DND-41 (cell line): ENCODE measurements at regions not wholly inside any gene's neighbourhood (a gene's known extent, or its start where the extent isn't known, plus 50 kb on each side); places are given as distances from the start of the nearest gene placed in this dataset.

Experiments
- ATAC-seq: fragments of 200-7000 bp; cut with Tn5 transposase; 3 replicates; pipeline ENCODE4 v1.9.1; 2021; ENCODE audit warnings: low read depth; ENCODE audit not compliant: insufficient read depth
- DNase-seq: peaks from one replicate; pipeline ENCODE4 v3.0.0-alpha.2; 2020
- H2AFZ ChIP-seq: 2 replicates; pipeline ENCODE4 v1.6.0; 2012; ENCODE audit warnings: low read depth, low read length
- H3K27ac ChIP-seq: 2 replicates; pipeline ENCODE4 v1.5.1; 2012; ENCODE audit warnings: low read length, inconsistent platforms
- H3K27me3 ChIP-seq: fragments of 200-600 bp; sonication (generic); 2 replicates; pipeline ENCODE4 v1.6.0; 2012; ENCODE audit warnings: low read length, mild to moderate bottlenecking, inconsistent platforms; ENCODE audit not compliant: insufficient read depth, poor library complexity
- H3K36me3 ChIP-seq: 2 replicates; pipeline ENCODE4 v1.5.1; 2012; ENCODE audit warnings: low read length, inconsistent platforms; ENCODE audit not compliant: insufficient read depth
- H3K4me1 ChIP-seq: 2 replicates; pipeline ENCODE4 v1.5.1; 2012; ENCODE audit warnings: mild to moderate bottlenecking, low read length; ENCODE audit not compliant: insufficient read depth
- H3K4me2 ChIP-seq: 2 replicates; pipeline ENCODE4 v1.6.0; 2012; ENCODE audit warnings: mild to moderate bottlenecking, moderate library complexity, low read length, inconsistent platforms; ENCODE audit not compliant: insufficient read depth
- H3K4me3 ChIP-seq, 2 experiments: fragments of 200-600 bp in 1 of 2; shearing (Covaris generic) in 1 of 2; 2 replicates each; pipeline ENCODE4 v1.5.1; 2012 to 2016; ENCODE audit warnings: inconsistent platforms in 2 of 2, low read length in 2 of 2, mild to moderate bottlenecking in 2 of 2, low read depth in 1 of 2, moderate library complexity in 1 of 2
- H3K79me2 ChIP-seq: 2 replicates; pipeline ENCODE4 v1.6.0; 2012; ENCODE audit warnings: low read length, inconsistent platforms; ENCODE audit not compliant: insufficient read depth
- H3K9ac ChIP-seq: 2 replicates; pipeline ENCODE4 v1.6.0; 2012; ENCODE audit warnings: low read depth, mild to moderate bottlenecking, inconsistent platforms, low read length, moderate library complexity
- H3K9me3 ChIP-seq: 2 replicates; pipeline ENCODE4 v1.5.1; 2012; ENCODE audit warnings: low read length, moderate library complexity, mild to moderate bottlenecking, inconsistent platforms; ENCODE audit not compliant: insufficient read depth, severe bottlenecking
- H4K20me1 ChIP-seq: 2 replicates; pipeline ENCODE4 v1.6.0; 2012; ENCODE audit warnings: low read length; ENCODE audit not compliant: insufficient read depth
- EZH2 ChIP-seq: IDR thresholded peaks from 3 replicates; pipeline ENCODE4 v1.6.1; 2012; ENCODE audit warnings: borderline replicate concordance, low read depth, mild to moderate bottlenecking, moderate library complexity, low read length, inconsistent platforms; ENCODE audit not compliant: severe bottlenecking
- TF ChIP-seq, protein P1 (sequence below): IDR thresholded peaks from 2 replicates; pipeline ENCODE4 v1.5.1; 2012; ENCODE audit warnings: borderline replicate concordance, low read length, moderate library complexity, mild to moderate bottlenecking; ENCODE audit not compliant: poor library complexity, severe bottlenecking; ENCODE audit errors: extremely low read depth

DNA sequence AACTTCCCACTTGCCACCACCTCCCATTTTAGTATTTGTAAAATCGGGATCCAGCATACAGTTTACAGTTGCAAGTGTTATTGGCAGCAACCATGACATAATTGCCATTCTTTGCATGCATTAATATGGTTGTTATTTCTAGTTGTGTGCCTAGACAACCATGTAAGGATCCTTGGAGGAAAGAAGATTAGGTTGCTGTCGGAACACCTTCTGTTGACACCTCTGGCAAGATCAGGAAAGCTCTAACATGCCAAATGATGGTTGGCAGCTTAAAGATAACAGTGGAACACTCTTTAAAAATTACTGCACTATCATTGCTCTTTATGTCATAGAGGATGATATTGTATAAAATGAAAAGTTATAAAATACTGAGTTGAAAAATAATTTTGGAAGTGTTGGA lies 313.5 kb upstream of the RARB start:
- Histone ChIP-seq H3K36me3 (no peaks in the 10 kb centered on the region), H3K9ac (no peak overlapping the region), H3K4me3 (no peak overlapping the region), H3K4me1 (no peaks in the 10 kb centered on the region), H3K4me2 (no peak overlapping the region), H2AFZ (no peak overlapping the region), H3K27me3 (no peaks in the 10 kb centered on the region), H3K27ac (no peak overlapping the region), H3K79me2 (no peaks in the 10 kb centered on the region), H4K20me1 (no peaks in the 10 kb centered on the region), H3K9me3 (no peaks in the 10 kb centered on the region)
- TF ChIP-seq, protein P1, sequence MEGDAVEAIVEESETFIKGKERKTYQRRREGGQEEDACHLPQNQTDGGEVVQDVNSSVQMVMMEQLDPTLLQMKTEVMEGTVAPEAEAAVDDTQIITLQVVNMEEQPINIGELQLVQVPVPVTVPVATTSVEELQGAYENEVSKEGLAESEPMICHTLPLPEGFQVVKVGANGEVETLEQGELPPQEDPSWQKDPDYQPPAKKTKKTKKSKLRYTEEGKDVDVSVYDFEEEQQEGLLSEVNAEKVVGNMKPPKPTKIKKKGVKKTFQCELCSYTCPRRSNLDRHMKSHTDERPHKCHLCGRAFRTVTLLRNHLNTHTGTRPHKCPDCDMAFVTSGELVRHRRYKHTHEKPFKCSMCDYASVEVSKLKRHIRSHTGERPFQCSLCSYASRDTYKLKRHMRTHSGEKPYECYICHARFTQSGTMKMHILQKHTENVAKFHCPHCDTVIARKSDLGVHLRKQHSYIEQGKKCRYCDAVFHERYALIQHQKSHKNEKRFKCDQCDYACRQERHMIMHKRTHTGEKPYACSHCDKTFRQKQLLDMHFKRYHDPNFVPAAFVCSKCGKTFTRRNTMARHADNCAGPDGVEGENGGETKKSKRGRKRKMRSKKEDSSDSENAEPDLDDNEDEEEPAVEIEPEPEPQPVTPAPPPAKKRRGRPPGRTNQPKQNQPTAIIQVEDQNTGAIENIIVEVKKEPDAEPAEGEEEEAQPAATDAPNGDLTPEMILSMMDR: no peak
- no peak for TF ChIP-seq EZH2
- DNase-seq (no peak), ATAC-seq (no peak)

DNA sequence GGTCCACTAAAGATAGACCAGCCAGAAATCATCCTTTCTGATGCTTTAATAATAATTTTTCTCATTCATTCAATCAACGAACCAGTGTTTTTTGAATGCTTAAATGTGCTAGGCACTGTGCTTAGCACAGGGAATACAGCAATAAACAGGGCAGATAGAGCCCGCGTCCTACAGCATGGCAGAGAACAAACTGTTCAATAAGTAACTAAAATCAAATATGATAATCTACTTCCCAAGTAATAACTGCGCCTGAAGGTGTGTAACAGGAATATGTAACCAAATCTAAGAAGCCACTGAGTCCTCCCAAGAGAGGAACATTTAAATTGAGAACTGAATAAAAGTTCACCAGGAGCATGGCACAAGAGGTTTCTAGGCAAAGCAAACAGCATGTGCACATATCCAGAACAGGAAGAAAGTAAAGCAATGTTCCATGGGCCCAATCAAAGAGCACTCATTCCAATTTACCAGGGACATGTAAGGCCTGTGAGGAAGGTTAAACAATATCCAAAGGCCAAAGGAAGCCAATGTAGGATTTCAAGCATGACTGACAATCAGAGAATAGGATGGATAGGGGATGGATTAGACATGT lies 311.0 kb upstream of the RARB start:
- ATAC-seq (no peak), DNase-seq (no peak)
- Histone ChIP-seq H2AFZ (no peak overlapping the region), H3K4me3 (no peak overlapping the region), H3K4me2 (no peak overlapping the region), H4K20me1 (no peaks in the 10 kb centered on the region), H3K36me3 (no peaks in the 10 kb centered on the region), H3K27ac (no peak overlapping the region), H3K9ac (no peak overlapping the region), H3K79me2 (no peaks in the 10 kb centered on the region), H3K9me3 (no peaks in the 10 kb centered on the region), H3K4me1 (no peaks in the 10 kb centered on the region), H3K27me3 (no peaks in the 10 kb centered on the region)
- TF ChIP-seq, protein P1: no peak
- no peak for TF ChIP-seq EZH2

DNA sequence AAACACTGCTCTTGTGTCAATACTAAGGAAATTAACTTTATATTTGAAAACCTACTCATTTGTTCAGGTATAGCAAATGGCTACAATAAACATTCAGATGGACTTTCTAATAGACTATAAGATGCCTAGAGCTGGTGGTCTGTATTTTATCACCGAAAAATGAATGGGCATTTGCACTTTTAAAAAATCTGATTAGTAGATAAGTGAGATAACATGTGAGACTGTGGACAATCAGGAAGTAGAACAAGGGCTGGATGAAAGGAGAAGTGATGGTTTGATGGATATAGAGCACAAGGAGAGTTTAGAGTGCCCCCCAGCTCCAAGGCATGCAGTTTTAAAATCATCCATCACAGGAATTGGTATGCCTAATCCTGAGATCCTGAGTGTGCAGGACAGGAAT lies 308.4 kb upstream of the RARB start:
- no peaks in the 10 kb centered on the region for H3K36me3 ChIP-seq
- H3K4me2 ChIP-seq: no peak overlapping the region
- TF ChIP-seq, protein P1: no peak
- no peak for TF ChIP-seq EZH2

More for the DNA sequence above, 308.4 kb upstream of the RARB start:
- no peaks in the 10 kb centered on the region for H3K27me3 ChIP-seq
- H3K9me3 ChIP-seq: no peaks in the 10 kb centered on the region
- H3K4me3 ChIP-seq: no peak overlapping the region
- ATAC-seq (no peak), DNase-seq (no peak)
- H3K4me1 ChIP-seq: no peaks in the 10 kb centered on the region
- H4K20me1 ChIP-seq: no peaks in the 10 kb centered on the region
- H2AFZ ChIP-seq: no peak overlapping the region
- H3K27ac ChIP-seq: no peak overlapping the region
- H3K79me2 ChIP-seq: no peaks in the 10 kb centered on the region
- no peak overlapping the region for H3K9ac ChIP-seq
